ENCODE measurements at regions not wholly inside any gene's neighbourhood (a gene's known extent, or its start where the extent isn't known, plus 50 kb on each side); places are given as distances from the start of the nearest gene placed in this dataset.

- no peak for DNase-seq
These were observed 192.7 kb upstream of the LRIG1 start for GRCh38 chr3:66693461-66694031.

- no peak for DNase-seq
These were observed 201.3 kb upstream of the LRIG1 start for GRCh38 chr3:66702126-66702525.

GRCh38 chr3:66703501-66703900 is 202.7 kb upstream of the LRIG1 start:
- DNase-seq: no peak

- no peak for DNase-seq
These were observed 204.3 kb upstream of the LRIG1 start for GRCh38 chr3:66705076-66705475.

- no peak for DNase-seq
These were observed 206.1 kb upstream of the LRIG1 start for GRCh38 chr3:66706890-66707289.

GRCh38 chr3:66709532-66709931 is 208.7 kb upstream of the LRIG1 start:
- DNase-seq: no peak

- no peak for DNase-seq
These were observed 211.4 kb upstream of the LRIG1 start for GRCh38 chr3:66712210-66712609.

- no peak for DNase-seq
These were observed 213.1 kb upstream of the LRIG1 start for GRCh38 chr3:66713921-66714320.

GRCh38 chr3:66715806-66716205 is 215.0 kb upstream of the LRIG1 start:
- DNase-seq: no peak

GRCh38 chr3:66717806-66718205 is 217.0 kb upstream of the LRIG1 start:
- DNase-seq: no peak

- no peak for DNase-seq
These were observed 219.1 kb upstream of the LRIG1 start for GRCh38 chr3:66719796-66720356.

GRCh38 chr3:66720508-66720907 is 219.7 kb upstream of the LRIG1 start:
- no peak for DNase-seq

- no peak for DNase-seq
These were observed 221.9 kb upstream of the LRIG1 start for GRCh38 chr3:66722675-66723074.

GRCh38 chr3:66723231-66723630 is 222.4 kb upstream of the LRIG1 start:
- no peak for DNase-seq

- DNase-seq: no peak
These were observed 229.0 kb upstream of the LRIG1 start for GRCh38 chr3:66729687-66730393.

GRCh38 chr3:66738625-66739365 is 238.0 kb upstream of the LRIG1 start:
- DNase-seq: no peak

- DNase-seq: no peak
These were observed 239.4 kb upstream of the LRIG1 start for GRCh38 chr3:66740260-66740659.

GRCh38 chr3:66744521-66744920 is 243.7 kb upstream of the LRIG1 start:
- DNase-seq: no peak

GRCh38 chr3:66744986-66745385 is 244.2 kb upstream of the LRIG1 start:
- no peak for DNase-seq

- no peak for DNase-seq
These were observed 246.4 kb upstream of the LRIG1 start for GRCh38 chr3:66747261-66747660.

- no peak for DNase-seq
These were observed 246.9 kb upstream of the LRIG1 start for GRCh38 chr3:66747696-66748095.

- DNase-seq: no peak
These were observed 247.5 kb upstream of the LRIG1 start for GRCh38 chr3:66748175-66748876.

GRCh38 chr3:66751842-66752241 is 246.3 kb upstream of the KBTBD8 start:
- DNase-seq: no peak
